Dendritic cell treated with granulocyte-macrophage colony-stimulating factor and Interleukin-4, amounts not matched to agents 40 ng/mL and 50 ng/mL, for 4 days (primary cell): ENCODE measurements at regions not wholly inside any gene's neighbourhood (a gene's known extent, or its start where the extent isn't known, plus 50 kb on each side); places are given as distances from the start of the nearest gene placed in this dataset.

Experiments
- H3K27ac Mint-ChIP-seq: one replicate; pipeline ENCODE4 v1.8.0; 2022; ENCODE audit warnings: mild to moderate bottlenecking, mixed read lengths
- H3K27me3 Mint-ChIP-seq: one replicate; pipeline ENCODE4 v1.8.0; 2022; ENCODE audit warnings: mild to moderate bottlenecking, mixed read lengths
- H3K36me3 Mint-ChIP-seq: one replicate; pipeline ENCODE4 v1.8.0; 2022; ENCODE audit warnings: low read depth, mixed read lengths
- H3K4me1 Mint-ChIP-seq: one replicate; pipeline ENCODE4 v1.8.0; 2022; ENCODE audit warnings: low read depth, mixed read lengths
- H3K4me3 Mint-ChIP-seq: one replicate; pipeline ENCODE4 v1.8.0; 2022; ENCODE audit warnings: mild to moderate bottlenecking, moderate library complexity, mixed read lengths
- H3K9me3 Mint-ChIP-seq: one replicate; pipeline ENCODE4 v1.8.0; 2022; ENCODE audit warnings: mixed read lengths
- intact Hi-C: fragments of 100-400 bp; cut with micrococcal nuclease; formaldehyde crosslinking; loops from one replicate; pipeline ENCODE4 v1.15.0; 2022

DNA sequence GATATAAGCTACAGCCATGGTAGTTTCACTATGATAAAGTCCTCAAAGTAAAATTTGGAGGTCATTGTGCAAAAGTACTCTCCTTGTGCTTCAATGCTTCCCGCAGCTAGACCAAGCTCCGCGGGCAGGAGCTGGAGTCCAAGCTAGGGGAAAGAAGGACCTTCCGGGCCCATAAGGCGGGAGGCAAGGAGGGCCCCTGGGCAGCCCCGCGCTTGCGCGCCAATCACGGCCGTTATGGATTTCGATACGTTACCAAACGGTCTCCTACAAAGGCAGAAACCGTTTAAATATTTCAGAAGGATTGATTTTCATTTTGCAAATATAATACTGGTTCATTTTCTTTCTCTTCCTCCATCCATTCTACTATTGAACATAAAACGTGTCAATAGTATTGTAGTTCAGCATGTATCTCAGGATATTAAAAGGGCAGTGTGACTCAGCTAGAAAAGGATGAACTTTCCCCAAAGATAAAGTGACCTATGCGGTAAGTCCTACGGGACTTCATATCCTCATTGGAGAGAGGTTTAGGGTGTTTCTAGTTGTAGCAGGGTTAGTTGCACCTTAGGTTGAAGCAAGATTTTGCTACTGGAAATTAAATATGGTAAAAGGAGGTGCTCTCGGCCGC, 128.0 kb downstream of the KIF20B start:
- no peak overlapping the region for H3K27ac Mint-ChIP-seq
- no peaks in the 10 kb centered on the region for H3K27me3 Mint-ChIP-seq
- peaks cover 13% of the 10 kb centered on the region for H3K4me1 Mint-ChIP-seq
- no peak overlapping the region for H3K4me3 Mint-ChIP-seq
- no peaks in the 10 kb centered on the region for H3K9me3 Mint-ChIP-seq
- intact Hi-C loops = no loop called here
- H3K36me3 Mint-ChIP-seq = no peaks in the 10 kb centered on the region

DNA sequence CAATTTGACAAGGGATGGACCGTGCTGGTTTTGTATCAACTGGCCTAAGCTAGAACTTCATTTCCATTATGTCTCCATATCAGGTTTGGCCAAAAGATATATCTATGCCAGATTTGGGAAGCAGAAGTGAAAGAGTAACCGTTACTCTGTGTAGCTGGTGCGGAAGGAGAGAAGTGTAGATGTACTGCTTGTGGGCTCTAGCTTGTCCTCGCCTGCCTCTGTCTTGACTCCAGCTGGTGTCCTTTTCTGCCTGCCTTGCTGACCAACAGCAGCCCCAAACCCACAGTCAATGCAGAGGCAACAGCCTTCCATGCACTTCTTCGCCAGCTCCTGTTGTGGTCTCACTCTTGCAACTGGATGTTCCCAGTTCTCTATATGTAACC, 128.5 kb downstream of the KIF20B start:
- H3K9me3 Mint-ChIP-seq = no peaks in the 10 kb centered on the region
- intact Hi-C loops = no loop called here

DNA sequence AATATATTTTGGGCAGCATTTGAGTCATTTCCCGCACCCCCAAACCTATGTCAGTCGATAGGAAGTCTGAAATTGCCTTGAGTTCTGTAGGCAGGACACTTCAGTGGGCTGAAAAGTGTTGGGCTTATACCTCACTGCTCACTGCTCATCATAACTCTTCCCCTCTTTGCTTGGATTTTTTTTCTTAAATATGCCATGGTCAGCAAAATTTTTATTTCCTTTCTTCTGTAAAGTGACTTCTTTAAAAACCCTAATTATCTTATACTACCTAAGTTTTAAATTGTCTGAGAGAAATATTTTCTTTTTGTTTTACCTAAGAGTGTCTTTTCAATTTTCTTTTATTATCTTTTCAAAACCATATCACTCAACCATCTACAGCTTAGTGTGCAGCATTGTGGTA, 129.2 kb downstream of the KIF20B start:
- Mint-ChIP-seq H3K36me3 (no peaks in the 10 kb centered on the region), H3K4me3 (no peak overlapping the region), H3K4me1 (peaks cover 13% of the 10 kb centered on the region), H3K27me3 (no peaks in the 10 kb centered on the region), H3K9me3 (no peaks in the 10 kb centered on the region), H3K27ac (no peak overlapping the region)
- intact Hi-C loops = no loop called here

More for the DNA sequence above, 128.5 kb downstream of the KIF20B start:
- Mint-ChIP-seq H3K27ac (no peak overlapping the region), H3K4me3 (no peak overlapping the region), H3K4me1 (peaks cover 13% of the 10 kb centered on the region), H3K36me3 (no peaks in the 10 kb centered on the region), H3K27me3 (no peaks in the 10 kb centered on the region)

DNA sequence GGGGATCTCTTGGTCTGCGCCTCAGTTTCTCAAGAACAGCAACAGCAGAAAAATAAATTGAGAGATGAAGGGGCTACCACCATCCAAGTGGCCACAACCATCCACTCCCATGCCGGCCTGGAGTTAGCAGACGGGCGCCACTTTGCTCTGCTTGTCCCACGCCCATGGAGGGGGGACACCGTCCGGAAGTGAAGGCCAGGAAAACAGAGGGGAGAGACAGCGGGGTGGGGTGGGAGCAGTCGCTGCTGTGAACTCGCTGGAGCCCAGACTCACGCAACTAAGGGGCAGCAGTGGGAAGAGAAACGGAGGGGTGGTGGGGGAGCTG, 135.4 kb downstream of the KIF20B start:
- Mint-ChIP-seq H3K9me3 (no peaks in the 10 kb centered on the region), H3K27me3 (peaks cover 25% of the 10 kb centered on the region), H3K4me1 (peaks cover 21% of the 10 kb centered on the region), H3K36me3 (peaks cover 8% of the 10 kb centered on the region), H3K27ac (peak overlapping the region; percentile 81), H3K4me3 (peak overlapping the region; percentile 81)
- intact Hi-C loops = no loop called here

DNA sequence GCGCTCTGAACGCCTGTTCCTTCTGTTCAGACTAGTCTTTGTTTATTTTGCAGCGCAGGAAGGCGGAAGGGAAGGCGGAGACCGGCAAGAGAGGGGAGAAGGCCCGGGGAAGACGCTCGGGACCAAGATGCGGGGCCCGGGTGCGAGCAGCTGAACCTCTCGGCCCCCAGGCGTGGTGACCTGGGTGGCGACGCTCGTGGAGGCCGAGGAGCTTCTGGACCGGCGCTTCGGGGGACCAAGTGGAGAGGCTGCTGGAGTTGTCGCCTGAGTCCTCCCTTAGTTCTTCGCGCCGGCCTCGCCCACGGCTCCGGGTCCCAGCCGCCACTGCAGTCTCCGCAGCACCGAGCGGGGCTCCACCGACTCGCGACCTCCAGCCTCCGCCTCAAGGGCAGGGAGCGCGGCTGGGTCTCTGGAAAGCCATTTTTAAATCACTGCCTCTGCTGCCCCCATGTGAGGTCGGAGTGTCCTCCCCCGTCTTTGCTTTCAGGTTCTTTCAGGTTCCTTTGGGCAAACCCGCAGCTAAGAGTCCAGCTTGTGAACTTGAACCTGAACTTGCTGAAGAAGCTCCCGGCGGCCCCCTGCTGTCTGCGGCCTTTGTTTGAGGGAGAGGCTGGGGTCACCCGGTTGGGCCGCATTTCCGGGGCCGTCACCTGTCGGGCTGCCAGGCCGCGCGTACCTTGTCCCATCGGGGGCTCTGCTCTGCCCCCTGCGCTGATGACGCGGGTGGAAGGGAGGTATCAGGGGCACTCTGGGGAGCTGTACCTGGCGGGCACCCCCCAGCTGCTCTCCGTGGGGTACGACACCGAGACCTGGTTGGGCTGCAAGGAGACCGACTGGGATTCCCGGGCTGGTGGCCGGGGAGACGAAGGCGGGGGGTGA, 136.0 kb downstream of the KIF20B start:
- Mint-ChIP-seq H3K4me3 (peak overlapping the region; percentile 81), H3K4me1 (peaks cover 21% of the 10 kb centered on the region), H3K27ac (peak overlapping the region; percentile 81), H3K9me3 (no peaks in the 10 kb centered on the region), H3K36me3 (peaks cover 8% of the 10 kb centered on the region), H3K27me3 (peaks cover 25% of the 10 kb centered on the region)
- intact Hi-C loops = no loop called here

DNA sequence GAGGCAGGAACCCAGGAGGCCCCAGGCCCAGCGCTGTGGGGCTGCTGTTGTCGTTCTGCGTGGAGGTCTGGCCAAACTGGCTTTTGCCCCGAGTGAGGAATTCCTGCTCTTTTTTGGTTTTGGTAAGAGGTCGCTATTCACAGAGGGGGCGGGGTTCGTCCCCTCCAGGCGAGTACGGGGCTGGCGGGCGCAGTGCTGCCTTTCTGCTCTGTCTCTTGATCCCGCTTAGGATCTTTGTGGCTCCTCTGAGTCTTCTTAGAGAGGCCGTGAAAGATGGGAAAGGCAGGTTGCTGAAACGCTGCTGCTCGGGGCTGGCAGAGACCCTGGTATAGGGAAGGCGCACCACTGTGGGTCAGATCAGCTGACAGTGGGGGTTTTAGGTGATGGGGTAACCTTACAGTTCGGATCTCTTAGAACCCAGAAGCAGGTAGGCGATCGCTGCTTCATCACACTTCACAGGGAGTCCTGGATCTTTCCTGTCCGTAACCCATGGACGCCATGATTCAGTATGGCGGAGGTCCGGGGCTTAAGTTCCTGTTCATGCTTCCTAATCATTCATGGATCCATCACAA, 136.7 kb downstream of the KIF20B start:
- peaks cover 8% of the 10 kb centered on the region for H3K36me3 Mint-ChIP-seq
- peaks cover 21% of the 10 kb centered on the region for H3K4me1 Mint-ChIP-seq
- peak overlapping the region; percentile 81 for H3K27ac Mint-ChIP-seq
- intact Hi-C loops = no loop called here
- H3K4me3 Mint-ChIP-seq = peak overlapping the region; percentile 81
- no peaks in the 10 kb centered on the region for H3K9me3 Mint-ChIP-seq
- H3K27me3 Mint-ChIP-seq = peaks cover 25% of the 10 kb centered on the region

DNA sequence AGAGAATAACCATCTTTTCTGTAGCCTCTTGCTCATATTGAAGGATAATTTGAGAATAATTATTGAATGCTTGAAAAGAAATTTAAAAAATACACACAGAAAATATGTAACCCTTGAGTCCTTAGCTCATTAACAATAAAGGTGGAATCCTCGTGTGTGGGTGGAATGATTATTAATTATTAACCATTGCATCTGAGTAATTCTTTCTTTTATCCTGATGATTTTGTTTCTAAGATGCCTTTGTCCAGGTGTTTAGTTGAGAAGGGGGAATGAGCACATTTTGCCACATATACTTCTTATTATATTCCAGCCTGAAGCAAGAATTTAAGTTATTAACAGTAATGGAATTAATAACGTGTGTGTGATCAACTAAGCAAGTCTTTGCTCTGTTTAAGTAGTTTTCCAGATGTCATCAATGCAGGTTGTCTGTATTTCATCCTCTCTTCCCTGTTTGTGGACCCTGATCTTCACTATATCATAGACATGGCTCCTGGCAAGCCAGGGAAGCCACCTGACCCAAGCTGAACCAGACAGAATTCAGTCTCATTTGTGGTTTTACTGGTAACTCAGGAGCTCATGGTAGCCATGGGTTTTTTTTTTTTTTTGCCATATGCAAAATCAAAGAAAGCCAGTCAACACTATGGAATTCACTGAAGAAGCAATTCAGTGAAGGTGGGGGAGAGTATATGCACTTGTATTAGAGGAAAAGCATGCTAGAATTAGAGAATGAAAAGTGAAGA, 144.3 kb downstream of the KIF20B start:
- H3K4me1 Mint-ChIP-seq = peaks cover 11% of the 10 kb centered on the region
- no peak overlapping the region for H3K4me3 Mint-ChIP-seq
- H3K36me3 Mint-ChIP-seq = no peaks in the 10 kb centered on the region

DNA sequence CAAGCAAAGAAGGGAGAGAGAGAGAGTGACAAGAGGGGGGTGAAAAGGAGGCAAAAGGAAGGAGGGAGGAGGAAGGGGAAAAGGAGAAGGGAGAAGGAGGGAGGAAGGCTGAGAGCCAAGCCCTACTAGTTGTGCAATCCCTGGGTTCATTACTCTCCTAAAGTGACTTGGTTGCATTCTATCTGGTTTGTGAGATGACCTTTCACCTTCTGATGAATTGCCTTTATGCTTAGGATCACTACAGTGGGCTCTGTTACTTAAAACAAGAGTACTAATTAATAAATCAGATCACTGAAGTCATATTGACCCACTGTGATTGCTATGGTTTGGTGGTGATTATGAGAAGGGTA, 144.9 kb downstream of the KIF20B start:
- Mint-ChIP-seq H3K36me3 (no peaks in the 10 kb centered on the region), H3K27me3 (no peaks in the 10 kb centered on the region), H3K4me3 (no peak overlapping the region), H3K27ac (no peak overlapping the region), H3K4me1 (peaks cover 11% of the 10 kb centered on the region), H3K9me3 (peaks cover 7% of the 10 kb centered on the region)
- intact Hi-C loops = no loop called here

More for the DNA sequence above, 144.3 kb downstream of the KIF20B start:
- Mint-ChIP-seq H3K9me3 (peaks cover 7% of the 10 kb centered on the region), H3K27ac (no peak overlapping the region), H3K27me3 (no peaks in the 10 kb centered on the region)
- intact Hi-C loops = no loop called here

DNA sequence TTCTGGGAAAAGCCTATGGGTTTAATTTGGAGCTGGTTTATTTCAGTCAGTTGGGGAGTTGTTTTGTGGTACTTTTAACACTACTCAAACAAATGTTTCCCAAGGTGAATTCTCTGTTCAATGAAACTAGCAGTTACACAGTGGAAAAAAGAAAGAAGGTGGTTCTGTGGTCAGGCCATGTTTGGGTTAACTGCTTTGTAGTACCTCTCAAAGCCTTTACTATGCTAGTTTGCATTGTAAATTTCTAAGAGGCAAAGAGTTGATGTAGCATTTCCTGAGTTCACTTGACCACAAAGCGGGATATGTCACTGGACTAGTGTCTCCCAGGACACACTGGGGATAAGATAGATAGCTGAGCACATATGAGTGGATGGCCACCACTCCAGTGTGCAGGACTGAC, 145.4 kb downstream of the KIF20B start:
- intact Hi-C loops = no loop called here

DNA sequence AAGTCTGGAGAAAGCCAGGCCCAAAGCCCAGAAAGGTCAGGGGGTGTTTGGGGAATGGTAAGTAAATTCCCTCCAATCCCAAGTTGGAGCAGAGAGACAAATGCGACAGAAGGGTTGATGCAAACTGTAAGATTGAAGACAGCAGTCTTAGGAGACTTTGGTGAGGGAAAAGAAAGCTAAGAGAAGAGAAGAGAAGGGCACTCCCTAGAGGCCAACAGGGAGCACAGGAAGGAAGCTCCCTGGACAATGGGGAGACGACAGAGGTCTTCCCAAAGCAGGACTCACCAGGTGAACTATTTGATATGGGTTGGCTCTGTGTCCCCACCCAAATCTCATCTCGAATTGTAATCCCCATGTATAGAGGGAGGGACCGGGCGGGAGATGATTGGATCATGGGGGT, 151.5 kb downstream of the KIF20B start:
- Mint-ChIP-seq H3K9me3 (no peaks in the 10 kb centered on the region), H3K4me3 (no peak overlapping the region), H3K36me3 (no peaks in the 10 kb centered on the region), H3K27ac (no peak overlapping the region), H3K27me3 (no peaks in the 10 kb centered on the region), H3K4me1 (no peaks in the 10 kb centered on the region)
- intact Hi-C loops = no loop called here

More for the DNA sequence above, 145.4 kb downstream of the KIF20B start:
- H3K27me3 Mint-ChIP-seq = no peaks in the 10 kb centered on the region
- H3K36me3 Mint-ChIP-seq = no peaks in the 10 kb centered on the region
- no peak overlapping the region for H3K4me3 Mint-ChIP-seq
- peaks cover 7% of the 10 kb centered on the region for H3K9me3 Mint-ChIP-seq
- peaks cover 11% of the 10 kb centered on the region for H3K4me1 Mint-ChIP-seq
- H3K27ac Mint-ChIP-seq = no peak overlapping the region

DNA sequence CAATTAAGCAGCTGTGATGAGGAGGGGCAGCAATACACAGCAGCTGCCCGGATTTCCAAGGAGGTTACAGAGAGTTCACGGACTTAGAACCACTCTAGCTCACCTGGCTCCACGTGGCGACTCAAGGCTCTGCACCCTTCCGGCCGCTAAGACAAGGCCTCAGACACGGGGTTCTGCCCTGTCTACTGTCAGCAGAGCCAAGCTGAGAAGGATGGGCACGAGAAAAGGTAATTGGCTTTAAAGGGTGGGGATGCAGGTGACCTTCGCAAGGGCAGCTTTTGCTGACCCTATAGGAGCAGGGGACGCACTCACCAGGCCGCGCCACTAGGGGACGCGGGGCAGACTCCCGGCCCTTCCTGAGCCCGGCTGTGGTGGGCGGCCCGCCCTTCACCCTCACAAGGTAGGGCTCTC, 152.4 kb downstream of the KIF20B start:
- no peak overlapping the region for H3K27ac Mint-ChIP-seq
- no peaks in the 10 kb centered on the region for H3K27me3 Mint-ChIP-seq
- no peaks in the 10 kb centered on the region for H3K36me3 Mint-ChIP-seq
- H3K4me1 Mint-ChIP-seq = no peaks in the 10 kb centered on the region
- no peak overlapping the region for H3K4me3 Mint-ChIP-seq
- intact Hi-C loops = no loop called here
- no peaks in the 10 kb centered on the region for H3K9me3 Mint-ChIP-seq

DNA sequence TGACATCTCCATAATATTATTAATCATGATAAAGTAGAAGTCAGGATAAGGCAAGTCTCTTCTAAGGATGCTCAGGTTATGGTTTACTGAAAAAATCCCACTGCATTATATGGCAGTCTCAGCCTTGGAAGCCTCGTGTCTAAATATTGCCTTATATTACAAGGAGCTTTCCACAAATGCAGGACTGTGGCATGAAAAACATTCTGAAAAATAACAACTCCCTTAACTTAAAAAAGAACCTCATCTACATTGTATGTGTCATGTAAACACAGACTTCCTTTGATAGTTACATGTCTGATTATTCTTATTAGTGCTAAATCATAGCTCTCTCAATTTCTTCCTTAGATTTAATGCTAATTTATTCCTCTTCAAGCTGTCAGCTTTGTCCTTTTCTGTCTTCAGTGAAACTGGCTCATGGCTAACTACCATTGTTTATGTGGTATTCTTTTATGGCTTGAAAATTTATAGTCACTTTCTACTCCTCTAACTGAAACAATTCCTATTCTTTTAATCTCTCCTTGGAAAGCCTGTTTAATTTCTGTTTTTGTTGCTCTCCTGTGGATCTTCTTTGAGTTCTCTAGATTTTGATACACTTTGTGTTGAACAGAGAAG, 156.1 kb downstream of the KIF20B start:
- H3K9me3 Mint-ChIP-seq = no peaks in the 10 kb centered on the region
- no peak overlapping the region for H3K27ac Mint-ChIP-seq

DNA sequence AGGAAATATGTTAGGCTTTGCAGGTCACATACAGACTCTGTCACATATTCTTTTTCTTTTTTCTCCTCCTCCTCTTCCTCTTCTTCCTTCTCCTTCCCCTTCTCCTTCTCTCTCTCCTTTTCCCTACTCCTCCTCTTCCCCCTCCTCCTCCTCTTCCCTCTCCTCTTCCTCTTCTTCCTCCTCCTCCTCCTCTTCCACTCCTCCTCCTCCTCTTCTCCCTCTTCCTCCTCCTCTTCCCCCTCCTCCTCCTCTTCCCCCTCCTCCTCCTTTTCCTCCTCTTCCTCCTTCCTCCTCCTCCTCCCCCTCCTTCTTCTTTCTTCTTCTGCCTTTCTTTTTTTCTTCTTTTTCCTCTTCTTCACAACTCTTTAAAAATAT, 159.8 kb downstream of the KIF20B start:
- intact Hi-C loops = no loop called here
- Mint-ChIP-seq H3K4me1 (peaks cover 17% of the 10 kb centered on the region), H3K4me3 (no peak overlapping the region), H3K27me3 (no peaks in the 10 kb centered on the region), H3K36me3 (no peaks in the 10 kb centered on the region), H3K27ac (peak overlapping the region; percentile 50), H3K9me3 (no peaks in the 10 kb centered on the region)

More for the DNA sequence above, 156.1 kb downstream of the KIF20B start:
- intact Hi-C loops = no loop called here
- H3K36me3 Mint-ChIP-seq = no peaks in the 10 kb centered on the region
- H3K4me3 Mint-ChIP-seq = no peak overlapping the region
- H3K27me3 Mint-ChIP-seq = no peaks in the 10 kb centered on the region
- H3K4me1 Mint-ChIP-seq = peaks cover 17% of the 10 kb centered on the region
